ENCODE measurements at regions not wholly inside any gene's neighbourhood (a gene's known extent, or its start where the extent isn't known, plus 50 kb on each side); places are given as distances from the start of the nearest gene placed in this dataset.

DNA sequence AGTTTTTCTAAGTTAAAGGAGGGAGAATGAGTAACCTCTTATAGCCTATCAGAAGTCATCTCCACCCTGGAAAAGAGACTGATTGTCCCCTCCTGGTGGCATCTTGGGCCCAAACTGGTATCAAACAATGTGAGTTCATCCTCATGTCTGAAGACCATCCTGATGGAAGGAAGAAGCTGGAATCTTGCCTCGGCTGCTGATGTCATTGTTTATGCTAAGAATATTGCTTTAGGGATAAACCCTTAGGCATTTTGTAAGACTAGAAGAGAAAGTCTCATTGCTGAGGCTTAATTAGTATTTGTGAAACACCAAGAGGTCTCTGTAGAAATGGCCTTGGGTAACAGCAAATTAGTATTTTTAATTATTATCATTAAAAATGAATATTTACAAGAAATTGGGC is 65.7 kb upstream of the KCNN2 start:
- TF ChIP-seq, protein P1, sequence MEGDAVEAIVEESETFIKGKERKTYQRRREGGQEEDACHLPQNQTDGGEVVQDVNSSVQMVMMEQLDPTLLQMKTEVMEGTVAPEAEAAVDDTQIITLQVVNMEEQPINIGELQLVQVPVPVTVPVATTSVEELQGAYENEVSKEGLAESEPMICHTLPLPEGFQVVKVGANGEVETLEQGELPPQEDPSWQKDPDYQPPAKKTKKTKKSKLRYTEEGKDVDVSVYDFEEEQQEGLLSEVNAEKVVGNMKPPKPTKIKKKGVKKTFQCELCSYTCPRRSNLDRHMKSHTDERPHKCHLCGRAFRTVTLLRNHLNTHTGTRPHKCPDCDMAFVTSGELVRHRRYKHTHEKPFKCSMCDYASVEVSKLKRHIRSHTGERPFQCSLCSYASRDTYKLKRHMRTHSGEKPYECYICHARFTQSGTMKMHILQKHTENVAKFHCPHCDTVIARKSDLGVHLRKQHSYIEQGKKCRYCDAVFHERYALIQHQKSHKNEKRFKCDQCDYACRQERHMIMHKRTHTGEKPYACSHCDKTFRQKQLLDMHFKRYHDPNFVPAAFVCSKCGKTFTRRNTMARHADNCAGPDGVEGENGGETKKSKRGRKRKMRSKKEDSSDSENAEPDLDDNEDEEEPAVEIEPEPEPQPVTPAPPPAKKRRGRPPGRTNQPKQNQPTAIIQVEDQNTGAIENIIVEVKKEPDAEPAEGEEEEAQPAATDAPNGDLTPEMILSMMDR (IDR thresholded peaks at IDR 0.05; ENCODE audit: low read depth, low read length): no peak
- no peak for TF ChIP-seq EZH2phosphoT487 (IDR thresholded peaks at IDR 0.05; ENCODE audit: low read depth)
